ENCODE measurements at regions not wholly inside any gene's neighbourhood (a gene's known extent, or its start where the extent isn't known, plus 50 kb on each side); places are given as distances from the start of the nearest gene placed in this dataset.

GRCh38 chr10:105535478-105535877, 894.4 kb downstream of the SORCS3 start:
- no peaks in the 10 kb centered on the region for H3K4me1 ChIP-seq
- no peaks in the 10 kb centered on the region for H3K36me3 ChIP-seq
- H3K9me3 ChIP-seq: peaks cover 0 to 8% (median 5%) of the 10 kb centered on the region in 4 donors
- H3K27me3 ChIP-seq: no peaks in the 10 kb centered on the region
- TF ChIP-seq, protein P1, sequence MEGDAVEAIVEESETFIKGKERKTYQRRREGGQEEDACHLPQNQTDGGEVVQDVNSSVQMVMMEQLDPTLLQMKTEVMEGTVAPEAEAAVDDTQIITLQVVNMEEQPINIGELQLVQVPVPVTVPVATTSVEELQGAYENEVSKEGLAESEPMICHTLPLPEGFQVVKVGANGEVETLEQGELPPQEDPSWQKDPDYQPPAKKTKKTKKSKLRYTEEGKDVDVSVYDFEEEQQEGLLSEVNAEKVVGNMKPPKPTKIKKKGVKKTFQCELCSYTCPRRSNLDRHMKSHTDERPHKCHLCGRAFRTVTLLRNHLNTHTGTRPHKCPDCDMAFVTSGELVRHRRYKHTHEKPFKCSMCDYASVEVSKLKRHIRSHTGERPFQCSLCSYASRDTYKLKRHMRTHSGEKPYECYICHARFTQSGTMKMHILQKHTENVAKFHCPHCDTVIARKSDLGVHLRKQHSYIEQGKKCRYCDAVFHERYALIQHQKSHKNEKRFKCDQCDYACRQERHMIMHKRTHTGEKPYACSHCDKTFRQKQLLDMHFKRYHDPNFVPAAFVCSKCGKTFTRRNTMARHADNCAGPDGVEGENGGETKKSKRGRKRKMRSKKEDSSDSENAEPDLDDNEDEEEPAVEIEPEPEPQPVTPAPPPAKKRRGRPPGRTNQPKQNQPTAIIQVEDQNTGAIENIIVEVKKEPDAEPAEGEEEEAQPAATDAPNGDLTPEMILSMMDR (IDR thresholded peaks at IDR 0.05): no peak
- no peak for TF ChIP-seq EP300 (IDR thresholded peaks at IDR 0.05)
- TF ChIP-seq POLR2AphosphoS5 (IDR thresholded peaks at IDR 0.05): no peak
- TF ChIP-seq POLR2A (IDR thresholded peaks at IDR 0.05): no peak
- no peak overlapping the region for H3K27ac ChIP-seq
- 81 to 92% (median 87%) methylated on average over 3 of the region's 3 CpGs for WGBS, 5 donors
- intact Hi-C loops (cut with DNase I; ENCODE audit: low total_unique reads): no loop called here
- no peak for DNase-seq
- H3K4me3 ChIP-seq: no peak overlapping the region

DNA sequence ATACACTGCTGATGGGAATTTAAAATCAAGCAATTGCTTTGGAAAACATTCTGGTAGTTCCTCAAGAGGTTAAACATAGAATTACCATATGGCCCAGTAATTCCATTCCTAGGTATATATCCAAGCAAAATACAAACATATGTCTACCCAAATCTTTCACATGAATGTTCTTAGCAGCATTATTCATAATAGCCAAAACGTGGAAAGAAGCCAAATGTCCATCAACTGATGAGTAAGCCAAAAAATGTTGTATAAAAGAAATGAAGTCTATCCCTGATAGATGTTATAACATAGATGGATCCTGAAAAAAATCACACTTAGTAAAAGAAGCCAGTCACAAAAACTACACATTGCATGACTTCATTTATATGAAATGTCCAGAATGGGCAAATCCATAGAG, 893.0 kb downstream of the SORCS3 start:
- 38 to 60% (median 49%) methylated on average over 1 of the region's 1 CpG for WGBS, 5 donors
- intact Hi-C loops (cut with DNase I; ENCODE audit: low total_unique reads): no loop called here
- no peaks in the 10 kb centered on the region for H3K27me3 ChIP-seq
- no peak overlapping the region for H3K4me3 ChIP-seq
- H3K27ac ChIP-seq: no peak overlapping the region
- H3K9me3 ChIP-seq: peaks cover 0 to 8% (median 5%) of the 10 kb centered on the region in 4 donors
- no peak for TF ChIP-seq POLR2AphosphoS5 (IDR thresholded peaks at IDR 0.05)
- no peaks in the 10 kb centered on the region for H3K36me3 ChIP-seq
- no peaks in the 10 kb centered on the region for H3K4me1 ChIP-seq
- DNase-seq: no peak

- TF ChIP-seq, protein P1 (IDR thresholded peaks at IDR 0.05): no peak
- no peak for TF ChIP-seq POLR2A (IDR thresholded peaks at IDR 0.05)
- no peak for TF ChIP-seq POLR2AphosphoS5 (IDR thresholded peaks at IDR 0.05)
- no peak for TF ChIP-seq EP300 (IDR thresholded peaks at IDR 0.05)
- WGBS, 5 donors: 89 to 95% (median 89%) methylated on average over 2 of the region's 2 CpGs
- intact Hi-C loops (cut with DNase I; ENCODE audit: low total_unique reads): no loop called here
These were observed 875.4 kb downstream of the SORCS3 start for GRCh38 chr10:105516511-105516910.

GRCh38 chr10:105514106-105514505, 873.0 kb downstream of the SORCS3 start:
- WGBS, 5 donors: 86 to 94% (median 88%) methylated on average over 7 of the region's 7 CpGs
- TF ChIP-seq POLR2AphosphoS5 (IDR thresholded peaks at IDR 0.05) (no peak), POLR2A (IDR thresholded peaks at IDR 0.05) (no peak), EP300 (IDR thresholded peaks at IDR 0.05) (no peak)
- TF ChIP-seq, protein P1 (IDR thresholded peaks at IDR 0.05): no peak
- Histone ChIP-seq H3K27me3 (no peaks in the 10 kb centered on the region), H3K9me3 (no peaks in the 10 kb centered on the region), H3K27ac (no peak overlapping the region), H3K36me3 (no peaks in the 10 kb centered on the region), H3K4me3 (no peak overlapping the region), H3K4me1 (no peaks in the 10 kb centered on the region)
- intact Hi-C loops (cut with DNase I; ENCODE audit: low total_unique reads): no loop called here
- peak in 1 of 2 donors; percentile 2 for DNase-seq

More at GRCh38 chr10:105516511-105516910, 875.4 kb downstream of the SORCS3 start:
- H3K9me3 ChIP-seq: no peaks in the 10 kb centered on the region
- no peaks in the 10 kb centered on the region for H3K4me1 ChIP-seq
- H3K27ac ChIP-seq: no peak overlapping the region
- no peak for DNase-seq
- H3K36me3 ChIP-seq: no peaks in the 10 kb centered on the region
- no peak overlapping the region for H3K4me3 ChIP-seq
- H3K27me3 ChIP-seq: no peaks in the 10 kb centered on the region

DNA sequence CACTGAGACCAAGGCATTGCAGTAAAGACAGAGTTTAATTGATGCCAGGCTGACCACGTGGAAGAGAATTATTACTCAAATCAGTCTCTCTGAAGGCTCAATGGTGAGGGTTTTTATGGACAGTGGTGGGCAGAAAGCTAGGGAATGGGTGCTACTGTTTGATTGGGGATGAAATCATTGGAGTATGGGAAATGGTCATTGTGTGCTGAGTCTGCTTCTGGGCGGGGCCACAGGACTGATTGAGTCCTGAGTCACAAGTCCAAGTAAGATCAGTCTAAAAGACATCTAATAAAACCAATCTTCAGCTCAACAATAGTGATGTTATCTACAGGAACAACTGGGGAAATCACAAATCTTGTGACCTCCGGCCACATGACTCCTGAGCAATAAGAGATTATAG, 868.4 kb downstream of the SORCS3 start:
- intact Hi-C loops (cut with DNase I; ENCODE audit: low total_unique reads): no loop called here
- H3K27me3 ChIP-seq: no peaks in the 10 kb centered on the region
- H3K4me1 ChIP-seq: no peaks in the 10 kb centered on the region
- no peak overlapping the region for H3K4me3 ChIP-seq
- TF ChIP-seq, protein P1 (IDR thresholded peaks at IDR 0.05): no peak
- TF ChIP-seq POLR2AphosphoS5 (IDR thresholded peaks at IDR 0.05): no peak
- TF ChIP-seq POLR2A (IDR thresholded peaks at IDR 0.05): no peak
- no peak for TF ChIP-seq EP300 (IDR thresholded peaks at IDR 0.05)
- no peak for DNase-seq
- H3K27ac ChIP-seq: no peak overlapping the region
- WGBS, 5 donors: 77 to 87% (median 84%) methylated on average over 3 of the region's 3 CpGs
- H3K36me3 ChIP-seq: no peaks in the 10 kb centered on the region
- no peaks in the 10 kb centered on the region for H3K9me3 ChIP-seq
